ENCODE measurements at regions not wholly inside any gene's neighbourhood (a gene's known extent, or its start where the extent isn't known, plus 50 kb on each side); places are given as distances from the start of the nearest gene placed in this dataset.

DNA sequence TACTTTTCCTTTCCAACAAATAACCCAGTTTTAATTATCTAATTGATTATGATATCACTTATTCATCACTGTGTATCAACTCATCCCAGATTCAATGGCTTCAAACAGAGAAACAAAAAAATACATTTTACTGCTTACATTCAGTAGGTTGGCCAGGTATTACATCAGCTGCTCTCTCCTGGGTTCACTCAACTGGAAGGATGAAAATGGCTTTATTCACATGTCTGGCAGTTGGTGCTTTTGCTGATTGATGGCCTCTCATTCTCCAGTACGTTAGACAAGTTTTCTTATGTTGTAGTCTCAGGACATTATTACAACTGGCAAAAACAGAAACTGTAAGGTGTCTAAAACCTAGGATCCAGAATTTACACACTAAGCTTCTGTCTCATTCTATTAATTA lies 811.0 kb upstream of the ALCAM start:
- TF ChIP-seq POLR2A (IDR thresholded peaks at IDR 0.05), result no peak
- TF ChIP-seq, protein P1, sequence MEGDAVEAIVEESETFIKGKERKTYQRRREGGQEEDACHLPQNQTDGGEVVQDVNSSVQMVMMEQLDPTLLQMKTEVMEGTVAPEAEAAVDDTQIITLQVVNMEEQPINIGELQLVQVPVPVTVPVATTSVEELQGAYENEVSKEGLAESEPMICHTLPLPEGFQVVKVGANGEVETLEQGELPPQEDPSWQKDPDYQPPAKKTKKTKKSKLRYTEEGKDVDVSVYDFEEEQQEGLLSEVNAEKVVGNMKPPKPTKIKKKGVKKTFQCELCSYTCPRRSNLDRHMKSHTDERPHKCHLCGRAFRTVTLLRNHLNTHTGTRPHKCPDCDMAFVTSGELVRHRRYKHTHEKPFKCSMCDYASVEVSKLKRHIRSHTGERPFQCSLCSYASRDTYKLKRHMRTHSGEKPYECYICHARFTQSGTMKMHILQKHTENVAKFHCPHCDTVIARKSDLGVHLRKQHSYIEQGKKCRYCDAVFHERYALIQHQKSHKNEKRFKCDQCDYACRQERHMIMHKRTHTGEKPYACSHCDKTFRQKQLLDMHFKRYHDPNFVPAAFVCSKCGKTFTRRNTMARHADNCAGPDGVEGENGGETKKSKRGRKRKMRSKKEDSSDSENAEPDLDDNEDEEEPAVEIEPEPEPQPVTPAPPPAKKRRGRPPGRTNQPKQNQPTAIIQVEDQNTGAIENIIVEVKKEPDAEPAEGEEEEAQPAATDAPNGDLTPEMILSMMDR (IDR thresholded peaks at IDR 0.05), result no peak
